ENCODE measurements at regions not wholly inside any gene's neighbourhood (a gene's known extent, or its start where the extent isn't known, plus 50 kb on each side); places are given as distances from the start of the nearest gene placed in this dataset.

DNA sequence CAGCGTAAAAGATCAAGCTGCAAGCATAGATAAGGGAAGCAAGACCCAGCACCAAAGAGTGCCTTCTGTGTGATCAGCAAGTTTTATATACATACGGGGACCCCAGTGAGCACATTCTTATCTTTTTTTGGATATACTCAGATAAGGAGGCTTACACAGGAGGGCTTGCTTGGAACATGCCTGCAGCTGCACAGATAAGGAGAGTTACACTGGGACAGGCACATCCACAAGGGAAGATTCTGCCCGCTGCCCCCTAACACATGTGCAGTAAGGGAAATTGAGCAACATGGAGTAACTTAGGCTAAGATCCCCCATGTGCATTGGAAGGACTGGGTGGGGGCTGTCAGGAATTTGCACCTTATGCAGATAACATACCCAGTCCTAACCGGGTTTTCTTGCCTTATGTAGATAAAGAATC, 1334.8 kb downstream of the MRPL39 start:
- Histone ChIP-seq H3K36me3 (no peaks in the 10 kb centered on the region), H3K27me3 (no peaks in the 10 kb centered on the region), H3K27ac (no peak overlapping the region), H3K9me3 (no peaks in the 10 kb centered on the region), H3K4me1 (no peaks in the 10 kb centered on the region), H3K4me3 (no peak overlapping the region)
- 11% methylated on average over 3 of the region's 4 CpGs for WGBS (ENCODE audit: insufficient coverage, low coverage, low lambda C conversion rate, missing lambda C conversion rate)
- no peak for ATAC-seq
- DNase-seq: no peak
- intact Hi-C loops (cut with DNase I): no loop called here
- TF ChIP-seq, protein P1, sequence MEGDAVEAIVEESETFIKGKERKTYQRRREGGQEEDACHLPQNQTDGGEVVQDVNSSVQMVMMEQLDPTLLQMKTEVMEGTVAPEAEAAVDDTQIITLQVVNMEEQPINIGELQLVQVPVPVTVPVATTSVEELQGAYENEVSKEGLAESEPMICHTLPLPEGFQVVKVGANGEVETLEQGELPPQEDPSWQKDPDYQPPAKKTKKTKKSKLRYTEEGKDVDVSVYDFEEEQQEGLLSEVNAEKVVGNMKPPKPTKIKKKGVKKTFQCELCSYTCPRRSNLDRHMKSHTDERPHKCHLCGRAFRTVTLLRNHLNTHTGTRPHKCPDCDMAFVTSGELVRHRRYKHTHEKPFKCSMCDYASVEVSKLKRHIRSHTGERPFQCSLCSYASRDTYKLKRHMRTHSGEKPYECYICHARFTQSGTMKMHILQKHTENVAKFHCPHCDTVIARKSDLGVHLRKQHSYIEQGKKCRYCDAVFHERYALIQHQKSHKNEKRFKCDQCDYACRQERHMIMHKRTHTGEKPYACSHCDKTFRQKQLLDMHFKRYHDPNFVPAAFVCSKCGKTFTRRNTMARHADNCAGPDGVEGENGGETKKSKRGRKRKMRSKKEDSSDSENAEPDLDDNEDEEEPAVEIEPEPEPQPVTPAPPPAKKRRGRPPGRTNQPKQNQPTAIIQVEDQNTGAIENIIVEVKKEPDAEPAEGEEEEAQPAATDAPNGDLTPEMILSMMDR (IDR thresholded peaks at IDR 0.05): no peak
- no peak for TF ChIP-seq POLR2A (IDR thresholded peaks at IDR 0.05)

DNA sequence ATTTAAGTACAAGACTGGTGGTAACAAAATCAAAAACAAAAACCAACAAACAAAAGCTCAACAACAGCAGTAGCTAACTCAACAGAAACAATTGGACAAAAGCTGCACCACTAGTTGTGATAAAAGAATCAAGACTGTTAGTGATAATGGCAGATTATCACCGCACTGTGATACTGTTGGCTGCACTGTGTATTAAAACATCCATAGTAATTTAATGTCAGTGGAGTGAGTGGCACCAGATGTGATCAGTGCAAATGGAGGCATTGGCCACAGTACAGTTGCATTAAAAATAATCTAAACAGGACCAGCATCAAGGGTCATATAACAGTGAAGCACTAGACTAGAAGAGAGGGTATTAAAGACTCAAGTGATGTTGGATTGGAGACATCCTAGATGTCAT, 1341.3 kb downstream of the MRPL39 start:
- DNase-seq (no peak), ATAC-seq (no peak)
- intact Hi-C loops (cut with DNase I): no loop called here
- H3K27ac ChIP-seq: no peak overlapping the region
- no peaks in the 10 kb centered on the region for H3K4me1 ChIP-seq
- TF ChIP-seq, protein P1 (IDR thresholded peaks at IDR 0.05): no peak
- TF ChIP-seq POLR2A (IDR thresholded peaks at IDR 0.05): no peak
- H3K4me3 ChIP-seq: no peak overlapping the region
- H3K27me3 ChIP-seq: no peaks in the 10 kb centered on the region
- H3K36me3 ChIP-seq: no peaks in the 10 kb centered on the region
- 64% methylated on average over 1 of the region's 1 CpG for WGBS (ENCODE audit: insufficient coverage, low coverage, low lambda C conversion rate, missing lambda C conversion rate)
- no peaks in the 10 kb centered on the region for H3K9me3 ChIP-seq

DNA sequence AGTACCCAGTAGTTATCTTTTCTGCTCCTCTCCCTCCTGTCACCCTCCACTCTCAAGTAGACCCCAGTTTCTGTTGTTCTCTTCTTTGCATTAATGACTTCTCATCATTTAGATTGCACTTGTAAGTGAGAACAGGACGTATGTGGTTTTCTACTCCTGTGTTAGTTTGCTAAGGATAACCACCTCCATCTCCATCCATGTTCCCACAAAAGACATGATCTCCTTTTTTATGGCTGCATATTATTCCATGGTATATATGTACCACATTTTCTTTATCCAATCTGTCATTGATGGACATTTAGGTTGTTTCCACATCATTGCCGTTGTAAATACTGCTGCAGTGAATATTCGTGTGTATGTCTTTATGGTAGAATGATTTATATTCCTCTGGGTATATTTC, 1346.5 kb downstream of the MRPL39 start:
- Histone ChIP-seq H3K4me1 (no peaks in the 10 kb centered on the region), H3K9me3 (no peaks in the 10 kb centered on the region), H3K27ac (no peak overlapping the region), H3K27me3 (no peaks in the 10 kb centered on the region), H3K4me3 (no peak overlapping the region), H3K36me3 (no peaks in the 10 kb centered on the region)
- no peak for DNase-seq
- ATAC-seq: no peak
- TF ChIP-seq, protein P1 (IDR thresholded peaks at IDR 0.05): no peak
- no peak for TF ChIP-seq POLR2A (IDR thresholded peaks at IDR 0.05)
- 32% methylated on average over 3 of the region's 3 CpGs for WGBS (ENCODE audit: insufficient coverage, low coverage, low lambda C conversion rate, missing lambda C conversion rate)
- intact Hi-C loops (cut with DNase I): no loop called here

DNA sequence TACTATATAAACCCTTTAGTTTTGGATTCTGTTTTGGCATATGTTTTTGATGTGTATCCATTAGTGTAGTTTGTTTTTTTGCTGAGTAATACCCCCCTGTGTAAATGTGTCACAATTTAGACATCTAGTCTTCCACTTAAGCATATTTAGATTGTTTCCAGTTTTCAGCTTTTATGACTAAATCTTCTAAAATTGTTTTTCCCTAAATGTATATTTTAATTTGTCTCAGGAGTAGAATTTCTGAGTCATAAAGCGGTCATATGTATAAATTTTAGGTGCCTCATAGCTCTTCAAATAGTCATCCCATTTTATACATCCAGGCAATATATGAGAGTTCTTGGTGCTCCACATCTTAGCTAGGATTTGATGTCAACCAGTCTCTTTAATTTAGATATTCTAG, 1348.0 kb downstream of the MRPL39 start:
- no peak overlapping the region for H3K27ac ChIP-seq
- no peak overlapping the region for H3K4me3 ChIP-seq
- ATAC-seq (no peak), DNase-seq (no peak)
- no peaks in the 10 kb centered on the region for H3K9me3 ChIP-seq
- no peaks in the 10 kb centered on the region for H3K36me3 ChIP-seq
- intact Hi-C loops (cut with DNase I): no loop called here
- no peaks in the 10 kb centered on the region for H3K27me3 ChIP-seq
- 59% methylated on average over 1 of the region's 1 CpG for WGBS (ENCODE audit: insufficient coverage, low coverage, low lambda C conversion rate, missing lambda C conversion rate)
- H3K4me1 ChIP-seq: no peaks in the 10 kb centered on the region
- TF ChIP-seq, protein P1 (IDR thresholded peaks at IDR 0.05): no peak
- no peak for TF ChIP-seq POLR2A (IDR thresholded peaks at IDR 0.05)

DNA sequence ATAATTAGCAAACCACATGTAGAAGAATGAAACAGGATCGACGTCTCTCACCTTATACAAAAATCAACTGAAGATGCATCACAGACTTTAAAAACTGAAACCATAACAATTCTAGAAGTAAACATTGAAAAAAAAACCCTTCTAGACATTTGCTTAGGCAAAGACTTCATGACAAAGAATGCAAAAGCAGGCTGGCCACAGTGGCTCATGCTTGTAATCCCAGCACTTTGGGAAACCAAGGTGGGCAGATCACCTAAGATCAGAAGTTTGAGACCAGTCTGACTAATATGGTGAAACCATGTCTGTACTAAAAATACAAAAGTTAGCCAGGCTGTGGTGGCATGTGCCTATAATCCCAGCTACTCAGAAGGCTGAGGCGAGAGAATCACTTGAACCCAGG, 1351.7 kb downstream of the MRPL39 start:
- 65% methylated on average over 3 of the region's 3 CpGs for WGBS (ENCODE audit: insufficient coverage, low coverage, low lambda C conversion rate, missing lambda C conversion rate)
- DNase-seq: no peak
- H3K36me3 ChIP-seq: no peaks in the 10 kb centered on the region
- no peak overlapping the region for H3K4me3 ChIP-seq
- intact Hi-C loops (cut with DNase I): no loop called here
- ATAC-seq: no peak
- no peaks in the 10 kb centered on the region for H3K4me1 ChIP-seq
- no peaks in the 10 kb centered on the region for H3K9me3 ChIP-seq
- H3K27me3 ChIP-seq: no peaks in the 10 kb centered on the region
- no peak for TF ChIP-seq POLR2A (IDR thresholded peaks at IDR 0.05)
- TF ChIP-seq, protein P1 (IDR thresholded peaks at IDR 0.05): no peak
- H3K27ac ChIP-seq: no peak overlapping the region
